Sigmoid colon (tissue), 6 donors: ENCODE measurements at regions not wholly inside any gene's neighbourhood (a gene's known extent, or its start where the extent isn't known, plus 50 kb on each side); places are given as distances from the start of the nearest gene placed in this dataset.

Source experiments
- DNase-seq: peaks from one replicate; pipeline ENCODE4 v3.0.0-alpha.2; 2019
- H3K27ac ChIP-seq, 4 donors: fragments of 200-600 bp; sonication (generic); one replicate each; pipeline ENCODE4 v1.5.1; 2016 to 2019; ENCODE audit warnings: mild to moderate bottlenecking in 1 of 4
- H3K27me3 ChIP-seq, 3 donors: fragments of 200-600 bp; sonication (generic); one replicate each; pipeline ENCODE4 v1.5.1; 2019; ENCODE audit warnings: mild to moderate bottlenecking in 1 of 3
- H3K36me3 ChIP-seq, 4 donors: fragments of 200-600 bp; sonication (generic); one replicate each; pipeline ENCODE4 v1.5.1; 2016 to 2019
- H3K4me1 ChIP-seq, 4 donors: fragments of 200-600 bp; sonication (generic); one replicate each; pipeline ENCODE4 v1.5.1; 2017 to 2019
- H3K4me3 ChIP-seq, 4 donors: fragments of 200-600 bp; sonication (generic); one replicate each; pipeline ENCODE4 v1.5.1; 2017 to 2019; ENCODE audit warnings: mild to moderate bottlenecking in 2 of 4, moderate library complexity in 1 of 4
- H3K9me3 ChIP-seq, 4 donors: fragments of 200-600 bp in 3 of 4; sonication (generic) in 3 of 4; one replicate each; pipeline versions ENCODE4 v1.5.1 to v1.6.1; 2013 to 2019
- CTCF ChIP-seq, 4 experiments: fragments of 450-650 bp in 3 of 4; fragments of 200-600 bp in 1 of 4; IDR thresholded peaks; one replicate each; pipeline ENCODE4 v1.5.1; 2016 to 2019; ENCODE audit warnings: antibody characterized with exemption in 4 of 4, mild to moderate bottlenecking in 3 of 4, moderate library complexity in 2 of 4
- EP300 ChIP-seq, 4 donors: sonication (generic); formaldehyde crosslinking; IDR thresholded peaks; one replicate each; pipeline ENCODE4 v1.6.1; 2017; ENCODE audit warnings: antibody characterized with exemption in 4 of 4
- POLR2A ChIP-seq, 2 donors: fragments of 450-650 bp; IDR thresholded peaks; one replicate each; pipeline ENCODE4 v1.6.1; 2016; ENCODE audit warnings: antibody characterized with exemption in 2 of 2, mild to moderate bottlenecking in 2 of 2, moderate library complexity in 2 of 2
- POLR2AphosphoS5 ChIP-seq, 4 donors: sonication (generic); formaldehyde crosslinking; IDR thresholded peaks; one replicate each; pipeline ENCODE4 v1.6.1; 2017; ENCODE audit warnings: antibody characterized with exemption in 4 of 4
- WGBS, 2 donors: extraction: QIAGEN DNeasy Blood & Tissue Kit; methylation state at CpG; one replicate each; pipeline ENCODE4 v1.1.7; 2013; 5-methylcytosine and 5-hydroxymethylcytosine counted together
- intact Hi-C: fragments of 100-400 bp; cut with DNase I; formaldehyde crosslinking; loops from one replicate; pipeline ENCODE4 v1.15.1; 2023
- donor health status: healthy with polysubstance abuse.
- donor health status: healthy.

- H3K36me3 ChIP-seq = no peaks in the 10 kb centered on the region
- H3K4me1 ChIP-seq = peaks cover 0 to 40% (median 29%) of the 10 kb centered on the region in 4 donors
- peaks cover 26 to 71% (median 64%) of the 10 kb centered on the region in 3 donors for H3K27me3 ChIP-seq
- H3K4me3 ChIP-seq = no peak overlapping the region
- intact Hi-C loops = no loop called here
- no peak for DNase-seq
- no peak overlapping the region for H3K27ac ChIP-seq
- no peaks in the 10 kb centered on the region for H3K9me3 ChIP-seq
- no peak for TF ChIP-seq EP300 (IDR thresholded peaks at IDR 0.05)
- no peak for TF ChIP-seq POLR2A (IDR thresholded peaks at IDR 0.05)
- no peak for TF ChIP-seq POLR2AphosphoS5 (IDR thresholded peaks at IDR 0.05)
- TF ChIP-seq CTCF (IDR thresholded peaks at IDR 0.05) = no peak
- WGBS, 2 donors = 43 to 81% methylated on average over 3 of the region's 3 CpGs
Observed at GRCh38 chr12:107322063-107322462, 228.7 kb upstream of the CRY1 start.

- peaks cover 0 to 16% (median 9%) of the 10 kb centered on the region in 4 donors for H3K4me1 ChIP-seq
- H3K27me3 ChIP-seq = peaks cover 12 to 52% (median 34%) of the 10 kb centered on the region in 3 donors
- H3K36me3 ChIP-seq = no peaks in the 10 kb centered on the region
- no peaks in the 10 kb centered on the region for H3K9me3 ChIP-seq
- 64 to 67% methylated on average over 2 of the region's 2 CpGs for WGBS, 2 donors
- TF ChIP-seq POLR2A (IDR thresholded peaks at IDR 0.05) (no peak), POLR2AphosphoS5 (IDR thresholded peaks at IDR 0.05) (no peak)
- no peak overlapping the region for H3K4me3 ChIP-seq
- DNase-seq = no peak
- intact Hi-C loops = no loop called here
- no peak overlapping the region for H3K27ac ChIP-seq
Observed at GRCh38 chr12:107325075-107325608, 231.8 kb upstream of the CRY1 start.

- H3K27me3 ChIP-seq = peaks cover 6 to 41% (median 23%) of the 10 kb centered on the region in 3 donors
- WGBS, 2 donors = 61 to 77% methylated on average over 2 of the region's 2 CpGs
- intact Hi-C loops = no loop called here
Observed at GRCh38 chr12:107326237-107326636, 232.9 kb upstream of the CRY1 start.

GRCh38 chr12:107327651-107328182 is 234.4 kb upstream of the CRY1 start:
- WGBS, 2 donors = 74 to 79% methylated on average over 5 of the region's 5 CpGs
- Histone ChIP-seq H3K27me3 (peaks cover 4 to 26% (median 9%) of the 10 kb centered on the region in 3 donors), H3K36me3 (no peaks in the 10 kb centered on the region), H3K4me3 (no peak overlapping the region), H3K27ac (no peak overlapping the region), H3K9me3 (no peaks in the 10 kb centered on the region), H3K4me1 (no peaks in the 10 kb centered on the region)
- intact Hi-C loops = no loop called here
- DNase-seq = no peak
- TF ChIP-seq POLR2A (IDR thresholded peaks at IDR 0.05) = no peak
- TF ChIP-seq POLR2AphosphoS5 (IDR thresholded peaks at IDR 0.05) = no peak
- TF ChIP-seq CTCF (IDR thresholded peaks at IDR 0.05) = no peak
- TF ChIP-seq EP300 (IDR thresholded peaks at IDR 0.05) = no peak

More at GRCh38 chr12:107326237-107326636, 232.9 kb upstream of the CRY1 start:
- no peak for TF ChIP-seq CTCF (IDR thresholded peaks at IDR 0.05)
- no peak for TF ChIP-seq EP300 (IDR thresholded peaks at IDR 0.05)
- no peak for TF ChIP-seq POLR2A (IDR thresholded peaks at IDR 0.05)
- TF ChIP-seq POLR2AphosphoS5 (IDR thresholded peaks at IDR 0.05) = no peak
- Histone ChIP-seq H3K27ac (no peak overlapping the region), H3K9me3 (no peaks in the 10 kb centered on the region), H3K36me3 (no peaks in the 10 kb centered on the region), H3K4me3 (no peak overlapping the region), H3K4me1 (peaks cover 0 to 5% (median under 1%) of the 10 kb centered on the region in 4 donors)
- DNase-seq = no peak

GRCh38 chr12:107328442-107329133 is 235.2 kb upstream of the CRY1 start:
- H3K9me3 ChIP-seq = no peaks in the 10 kb centered on the region
- no peaks in the 10 kb centered on the region for H3K36me3 ChIP-seq
- no peak overlapping the region for H3K4me3 ChIP-seq
- H3K4me1 ChIP-seq = no peaks in the 10 kb centered on the region
- no peak overlapping the region for H3K27ac ChIP-seq
- DNase-seq = no peak
- WGBS, 2 donors = 45 to 71% methylated on average over 11 of the region's 11 CpGs
- intact Hi-C loops = no loop called here
- peaks cover 4 to 20% (median 4%) of the 10 kb centered on the region in 3 donors for H3K27me3 ChIP-seq
- TF ChIP-seq POLR2A (IDR thresholded peaks at IDR 0.05) (no peak), POLR2AphosphoS5 (IDR thresholded peaks at IDR 0.05) (no peak), EP300 (IDR thresholded peaks at IDR 0.05) (no peak), CTCF (IDR thresholded peaks at IDR 0.05) (no peak)
